ENCODE measurements at regions not wholly inside any gene's neighbourhood (a gene's known extent, or its start where the extent isn't known, plus 50 kb on each side); places are given as distances from the start of the nearest gene placed in this dataset.
"Not testable (repeated sequence)": the region's sequence is repeated elsewhere in the genome, so short reads cannot be mapped to it uniquely, and the experiment has no call there.

DNA sequence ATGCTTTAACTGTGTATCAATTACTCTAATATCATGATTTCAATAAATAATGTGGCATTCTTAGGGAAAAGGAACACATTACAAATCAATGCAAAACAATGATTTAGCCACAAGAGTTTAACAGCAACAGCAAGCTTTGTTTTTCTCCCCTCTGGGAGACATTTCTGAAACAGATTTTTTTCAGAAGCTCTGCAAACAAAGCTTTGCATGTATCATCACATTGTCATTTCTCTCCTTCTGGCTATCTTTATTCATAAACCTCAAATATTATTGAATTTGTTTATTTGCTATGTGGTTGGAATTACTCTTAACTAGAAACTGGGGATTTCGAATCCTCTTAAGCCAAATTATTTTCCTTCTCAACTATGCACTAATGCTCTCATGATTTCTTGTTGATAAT, 278.4 kb upstream of the ATXN7L3B start:
- Histone ChIP-seq H3K9ac (ENCODE audit: low read length) (no peak overlapping the region), H3K4me2 (ENCODE audit: low read length) (no peak overlapping the region), H3K9me3 (ENCODE audit: low read length) (no peaks in the 10 kb centered on the region), H3K79me2 (ENCODE audit: insufficient read depth, low read length) (no peaks in the 10 kb centered on the region), H3K27ac (ENCODE audit: low read depth, low read length, poor library complexity, severe bottlenecking) (no peak overlapping the region), H2AFZ (ENCODE audit: low read length) (no peak overlapping the region), H3K4me1 (ENCODE audit: insufficient read depth, low read length, severe bottlenecking) (no peaks in the 10 kb centered on the region), H3F3A (ENCODE audit: insufficient read depth, low read length) (no peaks in the 10 kb centered on the region), H4K20me1 (ENCODE audit: insufficient read depth, low read length) (no peaks in the 10 kb centered on the region), H3K27me3 (ENCODE audit: insufficient read depth, low read length) (no peaks in the 10 kb centered on the region), H3K4me3 (ENCODE audit: low read depth, low read length, poor library complexity, severe bottlenecking) (no peak overlapping the region), H3K36me3 (ENCODE audit: insufficient read depth, low read length) (no peaks in the 10 kb centered on the region), H3K9me2 (ENCODE audit: low read depth, low read length) (no peaks in the 10 kb centered on the region; the same call in 1 of the 2 replicates)
- TF ChIP-seq, protein P1, sequence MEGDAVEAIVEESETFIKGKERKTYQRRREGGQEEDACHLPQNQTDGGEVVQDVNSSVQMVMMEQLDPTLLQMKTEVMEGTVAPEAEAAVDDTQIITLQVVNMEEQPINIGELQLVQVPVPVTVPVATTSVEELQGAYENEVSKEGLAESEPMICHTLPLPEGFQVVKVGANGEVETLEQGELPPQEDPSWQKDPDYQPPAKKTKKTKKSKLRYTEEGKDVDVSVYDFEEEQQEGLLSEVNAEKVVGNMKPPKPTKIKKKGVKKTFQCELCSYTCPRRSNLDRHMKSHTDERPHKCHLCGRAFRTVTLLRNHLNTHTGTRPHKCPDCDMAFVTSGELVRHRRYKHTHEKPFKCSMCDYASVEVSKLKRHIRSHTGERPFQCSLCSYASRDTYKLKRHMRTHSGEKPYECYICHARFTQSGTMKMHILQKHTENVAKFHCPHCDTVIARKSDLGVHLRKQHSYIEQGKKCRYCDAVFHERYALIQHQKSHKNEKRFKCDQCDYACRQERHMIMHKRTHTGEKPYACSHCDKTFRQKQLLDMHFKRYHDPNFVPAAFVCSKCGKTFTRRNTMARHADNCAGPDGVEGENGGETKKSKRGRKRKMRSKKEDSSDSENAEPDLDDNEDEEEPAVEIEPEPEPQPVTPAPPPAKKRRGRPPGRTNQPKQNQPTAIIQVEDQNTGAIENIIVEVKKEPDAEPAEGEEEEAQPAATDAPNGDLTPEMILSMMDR (IDR thresholded peaks at IDR 0.05; ENCODE audit: low read length) = no peak
- TF ChIP-seq EZH2 (IDR thresholded peaks at IDR 0.05; ENCODE audit: borderline replicate concordance, low read length) = no peak

DNA sequence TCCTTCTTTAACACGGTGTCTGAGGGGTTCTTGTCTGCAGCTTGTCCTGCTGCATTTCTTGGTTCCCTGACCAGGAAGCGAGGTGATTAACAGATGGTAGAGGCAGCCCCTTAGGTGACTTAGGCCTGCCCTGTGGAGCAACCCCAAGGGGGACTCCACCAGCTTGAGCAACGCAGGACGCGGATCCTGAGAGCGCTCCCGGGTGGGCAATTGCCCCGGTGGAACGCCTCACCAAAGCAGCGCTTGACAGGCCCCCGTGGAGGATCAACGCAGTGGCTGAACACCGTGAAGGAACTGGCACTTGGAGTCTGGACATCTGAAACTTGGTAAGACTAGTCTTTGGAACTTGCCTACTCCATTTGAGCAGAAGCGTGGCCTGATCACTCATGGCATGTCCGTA, 272.9 kb upstream of the ATXN7L3B start:
- H3K4me2 ChIP-seq (ENCODE audit: low read length) = no peak overlapping the region
- no peaks in the 10 kb centered on the region for H3K27me3 ChIP-seq (ENCODE audit: insufficient read depth, low read length)
- H3K4me1 ChIP-seq (ENCODE audit: insufficient read depth, low read length, severe bottlenecking) = no peaks in the 10 kb centered on the region
- TF ChIP-seq, protein P1 (IDR thresholded peaks at IDR 0.05; ENCODE audit: low read length) = no peak
- no peak for TF ChIP-seq EZH2 (IDR thresholded peaks at IDR 0.05; ENCODE audit: borderline replicate concordance, low read length)
- no peak overlapping the region for H3K4me3 ChIP-seq (ENCODE audit: low read depth, low read length, poor library complexity, severe bottlenecking)
- no peaks in the 10 kb centered on the region for H3F3A ChIP-seq (ENCODE audit: insufficient read depth, low read length)
- no peaks in the 10 kb centered on the region for H3K36me3 ChIP-seq (ENCODE audit: insufficient read depth, low read length)
- no peaks in the 10 kb centered on the region for H4K20me1 ChIP-seq (ENCODE audit: insufficient read depth, low read length)
- H3K79me2 ChIP-seq (ENCODE audit: insufficient read depth, low read length) = no peaks in the 10 kb centered on the region
- no peaks in the 10 kb centered on the region; the same call in 1 of the 2 replicates for H3K9me2 ChIP-seq (ENCODE audit: low read depth, low read length)
- H2AFZ ChIP-seq (ENCODE audit: low read length) = no peak overlapping the region
- H3K27ac ChIP-seq (ENCODE audit: low read depth, low read length, poor library complexity, severe bottlenecking) = no peak overlapping the region
- no peak overlapping the region for H3K9ac ChIP-seq (ENCODE audit: low read length)
- no peaks in the 10 kb centered on the region for H3K9me3 ChIP-seq (ENCODE audit: low read length)

DNA sequence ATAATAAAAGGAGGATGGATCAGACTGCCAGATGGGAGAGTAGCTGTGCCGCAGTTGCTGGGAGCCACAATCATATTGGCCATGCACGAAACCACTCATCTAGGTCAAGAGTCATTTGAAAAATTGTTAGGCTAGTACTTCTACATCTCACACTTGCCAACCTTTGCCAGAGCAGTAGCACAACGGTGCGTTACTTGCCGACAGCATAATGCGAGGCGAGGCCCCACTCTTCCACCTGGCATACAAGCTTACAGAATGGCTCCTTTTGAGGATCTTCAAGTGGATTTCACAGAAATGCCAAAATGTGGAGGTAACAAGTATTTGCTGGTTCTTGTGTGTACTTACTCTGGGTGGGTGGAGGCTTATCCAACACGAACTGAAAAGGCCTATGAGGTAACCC, 268.3 kb upstream of the ATXN7L3B start:
- H3K4me2 ChIP-seq (ENCODE audit: low read length); H3K4me1 ChIP-seq (ENCODE audit: insufficient read depth, low read length, severe bottlenecking); H3K4me3 ChIP-seq (ENCODE audit: low read depth, low read length, poor library complexity, severe bottlenecking); H2AFZ ChIP-seq (ENCODE audit: low read length); H3K9me2 ChIP-seq (ENCODE audit: low read depth, low read length); H4K20me1 ChIP-seq (ENCODE audit: insufficient read depth, low read length); H3K9me3 ChIP-seq (ENCODE audit: low read length); H3F3A ChIP-seq (ENCODE audit: insufficient read depth, low read length); H3K9ac ChIP-seq (ENCODE audit: low read length); H3K27ac ChIP-seq (ENCODE audit: low read depth, low read length, poor library complexity, severe bottlenecking); H3K79me2 ChIP-seq (ENCODE audit: insufficient read depth, low read length); H3K27me3 ChIP-seq (ENCODE audit: insufficient read depth, low read length); H3K36me3 ChIP-seq (ENCODE audit: insufficient read depth, low read length): not testable (repeated sequence)

DNA sequence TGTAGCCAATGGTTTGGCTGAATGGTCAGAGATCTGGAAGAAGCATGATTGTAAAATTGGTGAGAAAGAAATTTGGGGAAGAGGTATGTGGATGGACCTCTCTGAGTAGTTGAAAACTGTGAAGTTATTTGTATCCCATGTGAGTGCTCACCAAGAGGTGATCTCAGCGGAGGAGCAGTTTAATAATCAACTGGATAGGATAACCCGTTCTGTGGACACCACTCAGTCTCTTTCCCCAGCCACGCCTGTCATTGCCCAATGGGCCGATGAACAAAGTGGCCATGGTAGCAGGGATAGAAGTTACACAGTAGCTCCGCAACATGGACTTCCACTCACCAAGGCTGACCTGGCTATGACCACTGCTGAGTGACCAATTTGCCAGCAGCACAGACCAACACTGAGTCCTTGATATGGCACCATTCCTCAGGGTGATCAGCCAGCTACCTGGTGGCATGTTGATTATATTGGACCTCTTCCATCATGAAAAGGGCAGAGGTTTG, 257.4 kb upstream of the ATXN7L3B start:
- Histone ChIP-seq H3K27ac (ENCODE audit: low read depth, low read length, poor library complexity, severe bottlenecking) (no peak overlapping the region), H3K9me3 (ENCODE audit: low read length) (no peaks in the 10 kb centered on the region), H4K20me1 (ENCODE audit: insufficient read depth, low read length) (no peaks in the 10 kb centered on the region), H3K4me3 (ENCODE audit: low read depth, low read length, poor library complexity, severe bottlenecking) (no peak overlapping the region), H3F3A (ENCODE audit: insufficient read depth, low read length) (no peaks in the 10 kb centered on the region), H3K4me1 (ENCODE audit: insufficient read depth, low read length, severe bottlenecking) (no peaks in the 10 kb centered on the region), H3K79me2 (ENCODE audit: insufficient read depth, low read length) (no peaks in the 10 kb centered on the region), H3K9ac (ENCODE audit: low read length) (no peak overlapping the region), H2AFZ (ENCODE audit: low read length) (no peak overlapping the region), H3K4me2 (ENCODE audit: low read length) (no peak overlapping the region), H3K36me3 (ENCODE audit: insufficient read depth, low read length) (no peaks in the 10 kb centered on the region), H3K27me3 (ENCODE audit: insufficient read depth, low read length) (no peaks in the 10 kb centered on the region), H3K9me2 (ENCODE audit: low read depth, low read length) (no peaks in the 10 kb centered on the region)
- TF ChIP-seq EZH2 (IDR thresholded peaks at IDR 0.05; ENCODE audit: borderline replicate concordance, low read length) = no peak
- TF ChIP-seq, protein P1 (IDR thresholded peaks at IDR 0.05; ENCODE audit: low read length) = no peak

DNA sequence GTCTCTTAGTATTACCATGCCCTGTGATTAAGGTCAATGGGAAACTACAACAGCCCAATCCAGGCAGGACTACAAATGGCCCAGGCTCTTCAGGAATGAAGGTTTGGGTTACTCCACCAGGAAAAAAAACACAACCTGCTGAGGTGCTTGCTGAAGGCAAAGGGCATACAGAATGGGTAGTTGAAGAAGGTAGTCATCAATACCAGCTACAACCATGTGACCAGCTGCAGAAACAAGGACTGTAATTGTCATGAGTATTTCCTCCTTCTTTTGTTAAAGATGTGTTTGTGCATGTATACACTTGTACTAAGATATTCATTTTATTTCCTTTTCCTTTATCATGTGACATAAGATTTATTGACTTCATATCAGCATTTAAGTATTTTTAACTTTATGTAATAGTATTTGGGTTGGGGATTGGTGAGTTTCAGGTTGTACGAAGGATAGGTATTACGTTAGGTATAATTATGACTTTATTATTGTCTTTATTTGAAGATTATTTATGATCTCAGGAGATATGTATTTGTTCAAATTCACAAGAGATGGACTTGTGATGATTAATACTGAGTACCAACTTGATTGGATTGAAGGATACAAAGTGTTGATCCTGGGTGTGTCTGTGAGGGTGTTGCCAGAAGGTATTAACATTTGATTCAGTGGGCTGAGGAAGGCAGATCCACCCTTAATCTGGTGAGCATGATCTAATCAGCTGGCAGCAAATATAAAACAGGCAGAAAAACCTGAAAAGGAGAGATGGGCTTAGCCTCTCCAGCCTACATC, 256.0 kb upstream of the ATXN7L3B start:
- not testable (repeated sequence) for H3K9me2 ChIP-seq (ENCODE audit: low read depth, low read length); H3K9me3 ChIP-seq (ENCODE audit: low read length); H2AFZ ChIP-seq (ENCODE audit: low read length); H3K4me1 ChIP-seq (ENCODE audit: insufficient read depth, low read length, severe bottlenecking); H3K4me2 ChIP-seq (ENCODE audit: low read length); H3K9ac ChIP-seq (ENCODE audit: low read length); H3K79me2 ChIP-seq (ENCODE audit: insufficient read depth, low read length); H3K27ac ChIP-seq (ENCODE audit: low read depth, low read length, poor library complexity, severe bottlenecking); H3K4me3 ChIP-seq (ENCODE audit: low read depth, low read length, poor library complexity, severe bottlenecking); H4K20me1 ChIP-seq (ENCODE audit: insufficient read depth, low read length); H3K27me3 ChIP-seq (ENCODE audit: insufficient read depth, low read length); H3F3A ChIP-seq (ENCODE audit: insufficient read depth, low read length); H3K36me3 ChIP-seq (ENCODE audit: insufficient read depth, low read length)

Measured in OCI-LY1 (cell line).